NCI-H510A treated with DMSO at 0.1 percent for 48 hours (cell line): ENCODE measurements at regions not wholly inside any gene's neighbourhood (a gene's known extent, or its start where the extent isn't known, plus 50 kb on each side); places are given as distances from the start of the nearest gene placed in this dataset.
"Not testable (repeated sequence)": the region's sequence is repeated elsewhere in the genome, so short reads cannot be mapped to it uniquely, and the experiment has no call there.

ENCODE experiments used
- DNase-seq: peaks from one replicate; lab custom pipeline; 2025; lab: John Stamatoyannopoulos, UW

- DNase-seq, result no peak
Observed at GRCh38 chr7:12827920-12828319, 140.5 kb downstream of the ARL4A start.

DNA sequence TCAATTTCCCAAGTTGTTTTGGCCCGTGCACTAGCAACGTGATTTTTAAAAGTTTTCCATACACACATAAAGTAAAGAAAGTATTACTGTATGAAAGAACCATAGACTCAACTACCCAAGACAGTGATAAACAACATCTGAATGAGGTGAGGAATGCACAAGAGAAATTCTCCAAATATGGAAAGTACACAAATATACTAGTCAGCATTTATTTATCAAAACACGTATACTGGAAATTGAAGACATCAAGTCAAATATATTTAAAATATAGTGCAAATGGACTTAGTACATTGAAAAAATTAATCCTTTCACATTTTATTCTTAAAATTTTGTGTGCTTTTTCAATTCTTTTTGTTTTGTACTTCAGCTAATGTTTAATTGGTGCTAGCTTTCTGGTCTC, 143.6 kb downstream of the ARL4A start:
- DNase-seq, result no peak

GRCh38 chr7:12833829-12834228, 146.4 kb downstream of the ARL4A start:
- no peak for DNase-seq

- no peak for DNase-seq
Observed at GRCh38 chr7:12834782-12835181, 147.3 kb downstream of the ARL4A start.

DNA sequence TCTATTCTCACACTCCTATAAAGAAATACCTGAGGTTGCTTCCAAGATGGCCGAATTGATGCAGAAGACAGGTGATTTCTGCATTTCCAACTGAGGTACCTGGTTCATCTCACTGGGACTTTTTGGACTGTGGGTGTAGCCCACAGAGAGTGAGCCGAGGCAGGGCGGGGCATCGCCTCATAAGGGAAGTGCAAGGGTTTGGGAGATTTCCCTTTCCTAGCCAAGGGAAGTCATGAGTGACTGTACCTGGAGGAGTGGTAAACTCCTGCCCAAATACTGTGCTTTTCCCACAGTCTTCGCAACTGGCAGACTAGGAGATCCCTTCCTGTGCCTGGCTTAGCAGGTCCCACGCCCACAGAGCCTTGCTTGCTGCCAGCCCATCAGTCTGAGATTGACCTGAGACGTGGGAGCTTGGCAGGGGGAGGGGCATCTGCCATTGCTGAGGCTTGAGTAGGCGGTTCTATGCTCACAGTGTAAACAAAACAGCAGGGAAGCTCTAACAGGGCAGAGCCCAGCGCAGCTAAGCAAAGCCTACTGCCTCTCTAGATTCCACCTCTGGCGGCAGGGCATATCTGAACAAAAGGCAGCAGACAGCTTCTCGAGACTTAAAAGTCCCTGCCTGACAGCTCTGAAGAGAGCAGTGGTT, 152.2 kb downstream of the ARL4A start:
- no peak for DNase-seq

- not testable (repeated sequence) for DNase-seq
Observed at GRCh38 chr7:12844732-12845131, 157.3 kb downstream of the ARL4A start.

- no peak for DNase-seq
Observed at GRCh38 chr7:12847001-12847400, 159.6 kb downstream of the ARL4A start.

DNA sequence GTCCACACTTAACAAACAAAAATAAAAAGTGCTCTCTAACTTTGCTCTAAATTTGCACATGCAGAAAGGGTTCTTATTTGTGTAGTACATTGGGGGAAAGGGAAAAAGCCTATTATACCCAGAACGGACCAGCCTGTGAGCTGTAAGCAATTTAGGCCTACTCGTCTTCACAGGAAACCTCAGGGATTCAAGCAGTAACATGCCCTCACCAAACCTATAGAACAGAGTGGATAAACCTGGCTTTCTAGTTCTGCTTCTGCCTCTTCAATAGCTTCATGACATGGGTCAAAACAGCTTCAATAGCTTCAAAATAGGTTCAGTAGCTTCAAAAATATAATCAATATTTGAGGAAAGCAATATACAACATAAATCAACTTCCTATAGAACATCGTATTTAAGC, 163.7 kb downstream of the ARL4A start:
- no peak for DNase-seq

DNA sequence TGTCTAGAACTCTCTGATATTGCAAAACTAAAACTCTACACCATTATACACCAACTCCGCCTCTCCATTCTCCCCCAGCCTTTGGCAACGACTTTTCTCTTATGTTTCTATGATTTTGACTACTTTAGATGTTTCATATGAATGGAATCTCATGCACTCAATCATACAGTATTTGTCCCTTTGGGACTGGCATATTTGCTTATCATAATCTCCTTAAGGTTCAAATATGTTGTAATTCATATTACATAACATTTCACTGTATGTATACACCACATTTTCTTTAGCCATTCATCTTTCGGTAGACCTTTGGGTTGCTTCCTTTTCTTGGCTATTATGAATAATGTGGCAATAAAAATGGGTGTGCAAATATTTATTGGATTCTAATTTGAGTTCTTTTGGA, 164.4 kb downstream of the ARL4A start:
- no peak for DNase-seq

GRCh38 chr7:12855036-12855435, 167.6 kb downstream of the ARL4A start:
- DNase-seq, result no peak

GRCh38 chr7:12859761-12860160, 172.3 kb downstream of the ARL4A start:
- no peak for DNase-seq

DNA sequence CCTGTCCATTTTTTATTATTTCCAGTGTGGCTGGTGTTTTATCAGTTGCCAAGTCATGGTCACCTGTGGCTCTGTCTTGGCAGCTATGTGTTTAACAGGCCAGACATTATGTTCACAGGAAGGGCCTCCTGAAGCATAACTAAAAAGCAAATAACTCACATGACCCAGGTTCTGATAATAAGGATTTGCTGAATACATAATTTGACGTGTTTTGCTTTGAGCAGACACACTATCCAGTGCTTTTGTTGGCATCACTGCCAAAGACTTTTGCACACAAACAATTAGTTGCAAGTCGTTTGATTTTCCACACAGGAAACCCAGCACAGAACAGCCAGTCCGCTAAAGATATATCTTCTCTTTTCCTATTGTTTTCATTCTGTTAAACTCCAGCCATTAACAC, 173.6 kb downstream of the ARL4A start:
- DNase-seq, result no peak

DNA sequence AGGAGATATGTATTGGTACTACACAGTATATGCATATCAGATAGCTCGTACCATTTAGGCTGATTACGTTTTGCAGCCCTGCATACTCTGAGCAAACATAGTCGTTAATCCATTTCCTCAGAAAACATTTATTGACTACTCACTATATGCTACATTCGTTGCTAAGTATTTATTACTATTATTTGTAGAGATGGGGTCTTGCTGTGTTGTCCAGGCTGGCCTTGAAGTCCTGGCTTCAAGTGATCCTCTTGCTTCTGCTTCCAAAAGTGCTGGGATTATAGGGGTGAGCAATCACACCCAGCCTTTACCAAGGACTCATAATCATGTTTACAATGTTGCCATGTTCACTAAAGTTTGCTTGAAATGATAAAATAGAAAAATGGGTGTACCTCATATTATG, 174.7 kb downstream of the ARL4A start:
- DNase-seq, result no peak

DNA sequence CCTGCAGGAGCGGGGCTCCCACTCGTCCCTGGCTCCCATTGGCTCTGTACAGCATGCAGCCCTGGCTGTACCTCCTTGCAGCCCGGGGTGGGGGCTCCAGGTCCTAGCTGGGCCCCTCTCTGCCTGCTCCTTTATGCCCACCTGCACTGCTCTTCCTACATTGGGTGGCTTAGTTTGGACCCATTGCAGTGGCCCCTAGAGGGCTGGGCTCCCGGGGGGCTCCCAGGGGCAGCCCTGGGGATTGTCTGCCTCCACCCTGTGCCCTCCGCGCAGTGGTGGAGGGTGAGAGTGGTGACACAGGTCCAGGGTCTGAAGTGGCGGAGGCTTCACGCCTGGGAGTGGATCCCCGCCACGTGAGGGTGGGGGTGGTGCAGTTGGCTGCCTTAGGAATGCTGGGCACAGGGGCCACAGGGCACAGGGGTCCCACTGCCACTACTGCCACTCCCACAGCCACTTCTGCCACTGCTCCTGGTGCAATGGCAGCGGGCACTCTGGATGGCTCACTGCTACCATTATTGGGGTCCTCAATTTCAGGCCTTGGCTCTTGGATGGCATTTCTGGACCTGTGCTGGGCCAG, 177.1 kb downstream of the ARL4A start:
- no peak for DNase-seq

DNA sequence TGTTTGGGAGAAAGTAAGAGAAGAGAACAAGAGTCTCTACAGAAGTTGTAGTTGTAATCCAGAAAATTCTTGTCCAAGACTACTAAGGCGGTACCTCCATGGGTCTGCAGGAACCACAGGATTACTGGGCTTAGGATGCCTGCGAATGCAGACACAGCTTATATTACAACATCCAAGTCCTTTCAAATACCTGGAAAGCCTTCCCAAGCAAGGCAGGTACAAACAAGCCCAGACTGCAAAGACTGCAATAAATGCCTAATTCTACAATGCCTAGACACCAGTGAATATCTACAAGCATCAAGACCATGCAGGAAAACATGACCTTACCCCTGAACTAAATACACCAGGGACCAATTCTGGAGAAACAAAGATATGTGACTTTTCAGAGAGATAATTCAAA, 178.2 kb downstream of the ARL4A start:
- no peak for DNase-seq

GRCh38 chr7:12866207-12866606, 178.8 kb downstream of the ARL4A start:
- DNase-seq, result no peak

DNA sequence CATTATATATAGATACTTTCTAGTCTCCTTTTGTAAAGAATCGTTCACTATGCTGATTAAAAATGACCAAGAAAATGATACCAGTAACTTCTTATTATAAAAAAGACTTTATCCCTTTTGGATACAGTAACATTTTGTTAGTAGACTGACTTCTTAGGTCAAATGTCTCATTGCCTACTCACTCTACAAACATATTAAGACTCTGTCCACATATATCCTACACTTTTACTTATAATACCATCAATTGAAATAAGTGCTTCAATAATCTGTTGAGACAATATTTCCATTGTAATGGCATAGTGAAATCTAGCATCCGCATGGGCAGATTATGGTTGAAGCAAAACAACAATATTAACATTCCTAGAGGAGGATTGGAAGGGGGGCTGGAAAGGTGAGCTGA, 180.6 kb downstream of the ARL4A start:
- no peak for DNase-seq

- no peak for DNase-seq
Observed at GRCh38 chr7:12870219-12870618, 182.8 kb downstream of the ARL4A start.

GRCh38 chr7:12872487-12872886, 185.1 kb downstream of the ARL4A start:
- no peak for DNase-seq

GRCh38 chr7:12873571-12873970, 186.1 kb downstream of the ARL4A start:
- no peak for DNase-seq

DNA sequence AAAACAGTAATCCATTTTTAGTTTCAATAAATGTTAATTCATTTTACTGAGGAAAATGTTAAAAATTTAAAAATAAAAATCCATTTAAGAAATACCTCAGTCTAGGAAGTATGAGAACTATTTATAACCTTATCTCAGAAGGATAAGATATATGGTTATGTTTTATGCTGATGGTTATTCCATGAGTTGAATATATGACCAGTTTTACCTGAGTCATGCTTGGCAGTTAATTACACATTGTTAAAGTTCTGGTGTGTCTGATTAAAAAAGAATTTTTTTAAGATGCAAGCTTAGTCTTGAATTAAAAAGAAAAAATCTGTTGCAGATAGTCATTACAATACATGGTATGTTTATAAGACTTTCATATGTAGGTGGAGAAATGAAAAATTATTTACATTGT, 191.7 kb downstream of the ARL4A start:
- DNase-seq, result no peak

DNA sequence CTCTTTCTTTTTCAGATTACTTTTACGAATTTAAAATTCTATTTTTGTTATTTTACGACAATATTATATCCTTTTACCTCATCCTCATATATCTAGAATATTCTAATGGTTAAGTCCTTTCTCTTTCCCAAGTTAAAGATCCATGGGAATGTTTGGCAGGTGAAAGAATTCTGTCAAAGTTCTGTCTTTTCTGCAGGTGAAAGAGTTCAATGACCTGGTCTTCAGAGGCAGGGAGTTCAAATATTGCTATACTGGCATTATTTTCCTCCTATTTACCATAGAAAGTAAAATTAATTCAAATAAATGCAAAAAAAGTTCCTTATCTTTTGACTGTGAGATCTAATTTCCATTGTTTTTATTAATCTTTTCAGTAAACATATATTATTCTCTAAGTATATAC, 194.3 kb downstream of the ARL4A start:
- DNase-seq, result no peak

GRCh38 chr7:12882710-12883109, 195.3 kb downstream of the ARL4A start:
- DNase-seq, result no peak

DNA sequence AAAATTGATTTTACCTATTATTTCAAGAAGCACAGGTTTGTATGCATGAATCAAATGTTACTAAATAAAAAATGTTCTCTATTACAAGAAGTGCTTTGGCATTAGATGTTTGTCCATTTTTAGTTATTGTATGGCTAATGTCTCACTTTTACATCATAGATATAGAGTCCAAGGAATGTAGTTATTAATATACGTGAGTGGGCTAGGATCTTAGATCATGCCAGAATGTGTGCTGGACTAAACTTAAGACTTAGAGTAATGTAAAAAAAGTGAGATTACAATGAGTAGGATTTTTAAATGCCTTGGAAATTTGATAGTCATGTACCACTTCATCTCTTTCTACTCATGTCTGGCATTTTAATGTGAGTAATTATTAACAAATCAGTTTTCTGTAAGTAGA, 196.6 kb downstream of the ARL4A start:
- no peak for DNase-seq
